Upper lobe of right lung (tissue), 1 donor: ENCODE measurements at regions not wholly inside any gene's neighbourhood (a gene's known extent, or its start where the extent isn't known, plus 50 kb on each side); places are given as distances from the start of the nearest gene placed in this dataset.

Experiments
- ATAC-seq: fragments of 200-7000 bp; cut with Tn5 transposase; one replicate; pipeline ENCODE4 v1.9.1; 2020; ENCODE audit warnings: mild to moderate bottlenecking, moderate library complexity
- DNase-seq: peaks from one replicate; pipeline ENCODE4 v3.0.0-alpha.2; 2020
- H3K27ac ChIP-seq: fragments of 200-600 bp; one replicate; pipeline ENCODE4 v1.8.0; 2022
- H3K27me3 ChIP-seq: fragments of 200-600 bp; one replicate; pipeline ENCODE4 v1.8.0; 2022; ENCODE audit warnings: mild to moderate bottlenecking
- H3K36me3 ChIP-seq: fragments of 200-600 bp; one replicate; pipeline ENCODE4 v1.8.0; 2022
- H3K4me1 ChIP-seq: fragments of 200-600 bp; one replicate; pipeline ENCODE4 v1.8.0; 2022
- H3K4me3 ChIP-seq: fragments of 200-600 bp; one replicate; pipeline ENCODE4 v1.8.0; 2022; ENCODE audit warnings: mild to moderate bottlenecking
- H3K9me3 ChIP-seq: fragments of 200-600 bp; one replicate; pipeline ENCODE4 v1.8.0; 2022
- CTCF ChIP-seq: fragments of 200-600 bp; IDR thresholded peaks from one replicate; pipeline ENCODE4 v1.8.0; 2022; ENCODE audit warnings: antibody characterized with exemption
- intact Hi-C: fragments of 100-400 bp; cut with DNase I; formaldehyde crosslinking; loops from one replicate; pipeline ENCODE4 v1.11.0; 2022
- donor health status: DM: no; HTN: yes; CAD: no; lungs with severe emphysema.

GRCh38 chr5:152686931-152687330 is 281.9 kb upstream of the NMUR2 start:
- intact Hi-C loops, result no loop called here
- no peaks in the 10 kb centered on the region for H3K4me1 ChIP-seq

GRCh38 chr5:152688561-152689249 is 283.6 kb upstream of the NMUR2 start:
- Histone ChIP-seq H3K36me3 (no peaks in the 10 kb centered on the region), H3K27ac (no peak overlapping the region), H3K4me3 (no peak overlapping the region), H3K9me3 (no peaks in the 10 kb centered on the region), H3K27me3 (no peaks in the 10 kb centered on the region), H3K4me1 (no peaks in the 10 kb centered on the region)
- no peak for TF ChIP-seq CTCF
- ATAC-seq (peak; percentile 75), DNase-seq (no peak)
- intact Hi-C loops, result no loop called here

More at GRCh38 chr5:152686931-152687330, 281.9 kb upstream of the NMUR2 start:
- TF ChIP-seq CTCF, result no peak
- H3K4me3 ChIP-seq, result no peak overlapping the region
- no peaks in the 10 kb centered on the region for H3K9me3 ChIP-seq
- ATAC-seq (no peak), DNase-seq (no peak)
- H3K36me3 ChIP-seq, result no peaks in the 10 kb centered on the region
- no peaks in the 10 kb centered on the region for H3K27me3 ChIP-seq
- H3K27ac ChIP-seq, result no peak overlapping the region

- intact Hi-C loops, result no loop called here
- Histone ChIP-seq H3K27me3 (no peaks in the 10 kb centered on the region), H3K4me3 (no peak overlapping the region), H3K27ac (no peak overlapping the region), H3K4me1 (no peaks in the 10 kb centered on the region), H3K36me3 (no peaks in the 10 kb centered on the region), H3K9me3 (no peaks in the 10 kb centered on the region)
- no peak for TF ChIP-seq CTCF
- DNase-seq (no peak), ATAC-seq (no peak)
Observed at GRCh38 chr5:152689250-152689711, 284.2 kb upstream of the NMUR2 start.

- Histone ChIP-seq H3K4me3 (no peak overlapping the region), H3K9me3 (no peaks in the 10 kb centered on the region), H3K36me3 (no peaks in the 10 kb centered on the region), H3K27me3 (no peaks in the 10 kb centered on the region), H3K27ac (no peak overlapping the region), H3K4me1 (no peaks in the 10 kb centered on the region)
- DNase-seq (no peak), ATAC-seq (no peak)
- no peak for TF ChIP-seq CTCF
- intact Hi-C loops, result no loop called here
Observed at GRCh38 chr5:152694231-152694630, 289.2 kb upstream of the NMUR2 start.

- no peak overlapping the region for H3K4me3 ChIP-seq
- no peak for TF ChIP-seq CTCF
- no peaks in the 10 kb centered on the region for H3K36me3 ChIP-seq
- H3K9me3 ChIP-seq, result no peaks in the 10 kb centered on the region
- ATAC-seq, result no peak
- no peaks in the 10 kb centered on the region for H3K27me3 ChIP-seq
- H3K27ac ChIP-seq, result no peak overlapping the region
- no peaks in the 10 kb centered on the region for H3K4me1 ChIP-seq
- DNase-seq, result no peak
- intact Hi-C loops, result no loop called here
Observed at GRCh38 chr5:152701305-152701949, 296.3 kb upstream of the NMUR2 start.
